ENCODE measurements at regions not wholly inside any gene's neighbourhood (a gene's known extent, or its start where the extent isn't known, plus 50 kb on each side); places are given as distances from the start of the nearest gene placed in this dataset.

DNA sequence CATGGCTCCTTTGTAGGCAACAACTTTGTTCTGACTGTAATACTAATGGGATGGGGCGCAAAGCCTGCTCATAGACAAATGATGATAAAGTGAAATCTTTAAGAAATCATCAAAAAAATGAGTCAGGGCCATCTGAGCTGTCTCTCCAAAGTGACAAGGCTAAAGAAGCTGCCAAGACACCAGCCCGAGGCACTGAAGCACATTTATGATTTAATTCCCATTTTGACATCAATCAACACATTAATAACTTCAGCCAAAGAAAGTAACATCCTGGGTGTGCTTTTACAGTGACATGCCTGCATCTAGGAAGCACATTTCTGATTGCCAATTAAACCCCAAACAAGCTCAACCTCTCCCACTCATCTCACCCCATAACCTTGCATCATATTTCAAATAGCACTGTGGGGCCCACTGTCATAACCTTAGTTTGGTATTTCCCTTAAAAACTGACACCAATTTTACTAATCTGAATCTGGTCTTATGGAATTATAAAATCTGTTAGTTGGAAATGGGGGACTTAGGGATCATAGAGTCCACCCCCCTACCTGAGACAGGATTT is 676.6 kb downstream of the TOX3 start:
- ATAC-seq (no peak), DNase-seq (no peak)
- H3K4me1 Mint-ChIP-seq = no peaks in the 10 kb centered on the region
- Histone ChIP-seq H3K27me3 (ENCODE audit: control insufficient read depth, insufficient read depth, low read length) (no peaks in the 10 kb centered on the region), H3K36me3 (ENCODE audit: control insufficient read depth, insufficient read depth, low read length) (no peaks in the 10 kb centered on the region), H3K9me3 (ENCODE audit: control insufficient read depth, insufficient read depth, low read length) (no peaks in the 10 kb centered on the region), H3K4me1 (ENCODE audit: control insufficient read depth, insufficient read depth, low read length) (no peaks in the 10 kb centered on the region), H3K4me3 (ENCODE audit: low read length) (no peak overlapping the region), H3K27ac (ENCODE audit: low read length) (no peak overlapping the region)
- intact Hi-C loops (cut with micrococcal nuclease) = no loop called here
- peaks cover 6 to 7% of the 10 kb centered on the region in 2 donors for H3K9me3 Mint-ChIP-seq
- no peak overlapping the region for H3K27ac Mint-ChIP-seq
- TF ChIP-seq, protein P1, sequence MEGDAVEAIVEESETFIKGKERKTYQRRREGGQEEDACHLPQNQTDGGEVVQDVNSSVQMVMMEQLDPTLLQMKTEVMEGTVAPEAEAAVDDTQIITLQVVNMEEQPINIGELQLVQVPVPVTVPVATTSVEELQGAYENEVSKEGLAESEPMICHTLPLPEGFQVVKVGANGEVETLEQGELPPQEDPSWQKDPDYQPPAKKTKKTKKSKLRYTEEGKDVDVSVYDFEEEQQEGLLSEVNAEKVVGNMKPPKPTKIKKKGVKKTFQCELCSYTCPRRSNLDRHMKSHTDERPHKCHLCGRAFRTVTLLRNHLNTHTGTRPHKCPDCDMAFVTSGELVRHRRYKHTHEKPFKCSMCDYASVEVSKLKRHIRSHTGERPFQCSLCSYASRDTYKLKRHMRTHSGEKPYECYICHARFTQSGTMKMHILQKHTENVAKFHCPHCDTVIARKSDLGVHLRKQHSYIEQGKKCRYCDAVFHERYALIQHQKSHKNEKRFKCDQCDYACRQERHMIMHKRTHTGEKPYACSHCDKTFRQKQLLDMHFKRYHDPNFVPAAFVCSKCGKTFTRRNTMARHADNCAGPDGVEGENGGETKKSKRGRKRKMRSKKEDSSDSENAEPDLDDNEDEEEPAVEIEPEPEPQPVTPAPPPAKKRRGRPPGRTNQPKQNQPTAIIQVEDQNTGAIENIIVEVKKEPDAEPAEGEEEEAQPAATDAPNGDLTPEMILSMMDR (IDR thresholded peaks at IDR 0.05) = no peak
- H3K36me3 Mint-ChIP-seq = no peaks in the 10 kb centered on the region
- 81% methylated on average over 2 of the region's 2 CpGs for WGBS (ENCODE audit: insufficient coverage)
- H3K27me3 Mint-ChIP-seq (ENCODE audit: low read depth in 2 of 2) = no peaks in the 10 kb centered on the region
- H3K4me3 Mint-ChIP-seq = no peak overlapping the region

DNA sequence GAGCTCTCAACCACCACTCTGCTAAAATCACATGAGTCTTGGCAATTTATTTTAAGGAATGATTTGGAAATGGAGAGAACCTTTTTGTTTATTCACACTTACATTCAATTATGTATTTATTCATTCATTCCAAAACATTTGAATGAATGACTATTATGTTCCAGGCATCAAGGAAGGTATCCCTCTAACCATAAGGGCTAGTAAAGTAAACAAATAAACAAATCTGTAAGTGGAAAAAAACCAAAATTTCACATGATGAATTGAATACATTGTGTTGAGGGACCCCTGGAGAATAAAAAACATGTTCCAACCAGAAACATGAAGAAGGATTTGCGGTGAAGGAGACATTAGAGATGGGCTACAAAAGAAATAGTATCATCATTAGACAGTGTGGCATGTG is 677.8 kb downstream of the TOX3 start:
- Histone ChIP-seq H3K4me1 (ENCODE audit: control insufficient read depth, insufficient read depth, low read length) (no peaks in the 10 kb centered on the region), H3K27me3 (ENCODE audit: control insufficient read depth, insufficient read depth, low read length) (no peaks in the 10 kb centered on the region), H3K27ac (ENCODE audit: low read length) (no peak overlapping the region), H3K9me3 (ENCODE audit: control insufficient read depth, insufficient read depth, low read length) (no peaks in the 10 kb centered on the region), H3K36me3 (ENCODE audit: control insufficient read depth, insufficient read depth, low read length) (no peaks in the 10 kb centered on the region), H3K4me3 (ENCODE audit: low read length) (no peak overlapping the region)
- no CpG with 5 or more reads among the region's 1 CpG for WGBS (ENCODE audit: insufficient coverage)
- ATAC-seq (no peak), DNase-seq (no peak)
- Mint-ChIP-seq H3K27me3 (ENCODE audit: low read depth in 2 of 2) (no peaks in the 10 kb centered on the region), H3K4me3 (no peak overlapping the region), H3K4me1 (no peaks in the 10 kb centered on the region), H3K27ac (no peak overlapping the region), H3K9me3 (peaks cover 4% of the 10 kb centered on the region in 2 donors), H3K36me3 (no peaks in the 10 kb centered on the region)
- intact Hi-C loops (cut with micrococcal nuclease) = no loop called here
- TF ChIP-seq, protein P1 (IDR thresholded peaks at IDR 0.05) = no peak

DNA sequence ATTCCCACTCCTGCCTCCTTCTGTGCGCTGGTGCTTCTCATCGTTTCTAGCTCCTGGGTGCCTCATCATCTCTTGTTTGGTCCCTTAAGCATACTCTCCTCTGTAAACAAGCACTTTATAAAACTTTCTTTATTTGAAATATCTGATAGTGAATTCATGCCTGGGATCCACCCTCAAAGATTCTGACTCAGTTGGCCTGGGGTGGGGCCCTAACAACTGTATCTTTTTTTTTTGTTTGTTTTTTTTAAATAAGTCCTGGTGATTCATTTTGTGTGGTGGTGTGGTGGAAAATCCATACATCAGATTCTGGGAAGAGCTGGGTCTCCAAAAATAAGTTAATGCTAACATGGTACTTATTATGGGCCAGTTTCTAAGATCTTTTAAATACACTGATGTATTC is 678.3 kb downstream of the TOX3 start:
- no peaks in the 10 kb centered on the region for H3K4me1 ChIP-seq (ENCODE audit: control insufficient read depth, insufficient read depth, low read length)
- no peak for DNase-seq
- intact Hi-C loops (cut with micrococcal nuclease) = no loop called here
- WGBS (ENCODE audit: insufficient coverage) = 91% methylated on average over 2 of the region's 2 CpGs
- Mint-ChIP-seq H3K4me1 (no peaks in the 10 kb centered on the region), H3K27ac (no peak overlapping the region), H3K36me3 (no peaks in the 10 kb centered on the region), H3K9me3 (peaks cover 3 to 4% of the 10 kb centered on the region in 2 donors), H3K27me3 (ENCODE audit: low read depth in 2 of 2) (no peaks in the 10 kb centered on the region), H3K4me3 (no peak overlapping the region)
- H3K27me3 ChIP-seq (ENCODE audit: control insufficient read depth, insufficient read depth, low read length) = no peaks in the 10 kb centered on the region
- no peaks in the 10 kb centered on the region for H3K36me3 ChIP-seq (ENCODE audit: control insufficient read depth, insufficient read depth, low read length)
- TF ChIP-seq, protein P1 (IDR thresholded peaks at IDR 0.05) = no peak
- H3K9me3 ChIP-seq (ENCODE audit: control insufficient read depth, insufficient read depth, low read length) = no peaks in the 10 kb centered on the region
- no peak overlapping the region for H3K27ac ChIP-seq (ENCODE audit: low read length)
- ATAC-seq = no peak
- no peak overlapping the region for H3K4me3 ChIP-seq (ENCODE audit: low read length)

DNA sequence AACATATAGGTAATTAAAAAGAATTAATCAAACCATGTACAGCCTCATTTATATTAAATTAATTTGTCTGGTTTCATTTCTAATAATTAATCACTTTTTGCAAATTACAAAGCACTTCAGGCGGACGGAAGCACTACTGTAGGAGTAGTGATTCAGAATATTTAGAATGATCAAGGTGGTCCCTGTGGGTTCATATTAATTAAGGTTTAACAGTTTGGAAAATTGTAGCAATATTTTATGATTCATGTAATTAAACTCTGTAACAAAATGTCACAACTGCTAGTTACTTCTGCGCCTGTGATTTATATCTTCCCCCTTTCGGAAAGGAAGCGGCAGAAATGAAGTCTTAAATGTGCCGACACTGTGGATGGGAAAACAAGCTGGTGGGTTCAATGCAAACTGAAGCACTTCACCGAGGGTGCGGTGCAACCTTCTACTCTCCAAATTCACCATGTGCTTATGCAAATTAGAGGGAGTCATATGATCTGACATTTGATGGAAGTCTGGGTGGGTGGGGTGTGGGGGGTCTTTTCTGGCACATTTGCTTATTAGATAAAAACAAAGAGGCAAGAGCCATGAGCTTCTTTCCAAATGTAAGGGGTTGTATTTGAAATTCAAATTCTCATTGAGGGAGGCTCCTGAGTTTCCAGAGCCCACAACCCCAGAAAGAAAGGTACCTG is 679.4 kb downstream of the TOX3 start:
- no peaks in the 10 kb centered on the region for H3K27me3 ChIP-seq (ENCODE audit: control insufficient read depth, insufficient read depth, low read length)
- no peak overlapping the region for H3K27ac Mint-ChIP-seq
- no peaks in the 10 kb centered on the region for H3K36me3 ChIP-seq (ENCODE audit: control insufficient read depth, insufficient read depth, low read length)
- TF ChIP-seq, protein P1 (IDR thresholded peaks at IDR 0.05) = no peak
- no peaks in the 10 kb centered on the region for H3K9me3 ChIP-seq (ENCODE audit: control insufficient read depth, insufficient read depth, low read length)
- no peak overlapping the region for H3K4me3 Mint-ChIP-seq
- DNase-seq (no peak), ATAC-seq (no peak)
- no peaks in the 10 kb centered on the region for H3K36me3 Mint-ChIP-seq
- no peaks in the 10 kb centered on the region for H3K4me1 Mint-ChIP-seq
- H3K27me3 Mint-ChIP-seq (ENCODE audit: low read depth in 2 of 2) = no peaks in the 10 kb centered on the region
- H3K4me1 ChIP-seq (ENCODE audit: control insufficient read depth, insufficient read depth, low read length) = no peaks in the 10 kb centered on the region
- H3K9me3 Mint-ChIP-seq = peaks cover 3 to 4% of the 10 kb centered on the region in 2 donors
- H3K27ac ChIP-seq (ENCODE audit: low read length) = no peak overlapping the region
- intact Hi-C loops (cut with micrococcal nuclease) = no loop called here
- H3K4me3 ChIP-seq (ENCODE audit: low read length) = no peak overlapping the region
- 69% methylated on average over 8 of the region's 8 CpGs for WGBS (ENCODE audit: insufficient coverage)
